Common myeloid progenitor, CD34-positive (primary cell): ENCODE measurements at regions not wholly inside any gene's neighbourhood (a gene's known extent, or its start where the extent isn't known, plus 50 kb on each side); places are given as distances from the start of the nearest gene placed in this dataset.

ENCODE experiments used
- CTCF ChIA-PET: fragments of 350-600 bp; sonication (Branson Sonifier 250); formaldehyde crosslinking; loops from one replicate; lab custom pipeline; 2021; ENCODE audit warnings: antibody characterized with exemption; lab: Charles Lee
- POLR2A ChIA-PET: fragments of 350-600 bp; sonication (Branson Sonifier 250); formaldehyde crosslinking; loops from one replicate; lab custom pipeline; 2021; ENCODE audit warnings: antibody characterized with exemption; lab: Charles Lee
- DNase-seq, 3 donors: peaks; one replicate each; pipeline versions ENCODE4 v3.0.0 to v3.0.0-alpha.2; 2013
- H3K27ac ChIP-seq, 2 experiments: 1 replicate in 1 of 2; 2 replicates in 1 of 2; pipeline ENCODE4 v1.7.0; 2013; ENCODE audit warnings: inconsistent platforms in 2 of 2, low read length in 2 of 2, mild to moderate bottlenecking in 2 of 2, low read depth in 1 of 2, moderate library complexity in 1 of 2; ENCODE audit not compliant: severe bottlenecking in 2 of 2, insufficient read depth in 1 of 2, poor library complexity in 1 of 2
- H3K27me3 ChIP-seq, 5 experiments: replicated peaks in 2 of 5; 1 replicate in 3 of 5; 2 replicates in 2 of 5; pipeline versions ENCODE4 v1.6.1 to v1.7.0; 2013; ENCODE audit warnings: low read length in 4 of 5, mild to moderate bottlenecking in 2 of 5, moderate library complexity in 2 of 5, inconsistent platforms in 1 of 5; ENCODE audit not compliant: insufficient read depth in 5 of 5, control insufficient read depth in 4 of 5
- H3K36me3 ChIP-seq, 4 experiments: 1 replicate in 2 of 4; 2 replicates in 2 of 4; pipeline versions ENCODE4 v1.6.1 to v1.7.0; 2013; ENCODE audit warnings: low read length in 3 of 4, control low read depth in 1 of 4, mild to moderate bottlenecking in 1 of 4; ENCODE audit not compliant: control insufficient read depth in 4 of 4, insufficient read depth in 4 of 4
- H3K4me1 ChIP-seq, 4 experiments: 1 replicate in 3 of 4; 2 replicates in 1 of 4; pipeline versions ENCODE4 v1.6.1 to v1.7.1; 2013; ENCODE audit warnings: low read length in 3 of 4, mild to moderate bottlenecking in 3 of 4, control low read depth in 1 of 4, inconsistent platforms in 1 of 4, moderate library complexity in 1 of 4; ENCODE audit not compliant: control insufficient read depth in 4 of 4, insufficient read depth in 4 of 4; ENCODE audit errors: control extremely low read depth in 1 of 4
- H3K4me3 ChIP-seq, 7 experiments: 1 replicate in 4 of 7; 2 replicates in 3 of 7; pipeline versions ENCODE4 v1.5.1 to v1.7.0; 2013; ENCODE audit warnings: mild to moderate bottlenecking in 7 of 7, low read length in 6 of 7, moderate library complexity in 6 of 7, inconsistent platforms in 2 of 7, low read depth in 2 of 7, control low read depth in 1 of 7; ENCODE audit not compliant: insufficient read depth in 4 of 7, control insufficient read depth in 1 of 7; ENCODE audit errors: extremely low read depth in 1 of 7
- H3K9me3 ChIP-seq, 5 experiments: 1 replicate in 4 of 5; 2 replicates in 1 of 5; pipeline versions ENCODE4 v1.6.1 to v1.7.1; 2013; ENCODE audit warnings: low read length in 4 of 5, mild to moderate bottlenecking in 2 of 5, inconsistent platforms in 1 of 5, low read depth in 1 of 5, moderate library complexity in 1 of 5; ENCODE audit not compliant: control insufficient read depth in 4 of 5, insufficient read depth in 2 of 5; ENCODE audit errors: control extremely low read depth in 1 of 5
- WGBS: methylation state at CpG from one replicate; pipeline ENCODE4 v1.1.5; 2013; ENCODE audit not compliant: insufficient coverage; 5-methylcytosine and 5-hydroxymethylcytosine counted together

DNA sequence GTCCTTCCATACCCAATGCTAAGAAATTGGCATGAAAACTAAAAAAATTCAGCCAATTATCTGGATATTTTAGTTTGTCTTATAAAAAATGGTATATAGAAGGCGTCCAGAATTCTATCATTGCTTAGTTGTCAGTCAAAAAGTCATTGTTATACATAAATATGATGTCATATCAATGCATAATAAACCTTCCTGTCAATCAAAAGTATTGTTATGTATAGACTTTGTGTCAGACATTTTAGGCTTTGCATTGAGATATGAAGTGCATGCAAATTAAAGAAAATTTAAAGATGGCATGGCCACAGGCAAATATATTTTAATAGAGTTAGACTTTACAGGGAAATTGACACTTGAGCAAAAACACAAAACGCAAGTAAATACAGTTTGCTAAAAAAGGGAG lies 173.4 kb upstream of the FANCL start:
- Histone ChIP-seq H3K4me3 (no peak overlapping the region), H3K9me3 (no peaks in the 10 kb centered on the region), H3K4me1 (peaks cover 0 to 3% (median 0%) of the 10 kb centered on the region in 4 experiments), H3K27me3 (no peaks in the 10 kb centered on the region), H3K27ac (no peak overlapping the region), H3K36me3 (no peaks in the 10 kb centered on the region)
- no CpG with 5 or more reads among the region's 2 CpGs for whole genome bisulfite sequencing
- DNase-seq = no peak
- CTCF ChIA-PET = no interaction called here
- POLR2A ChIA-PET = no interaction called here

GRCh38 chr2:58410549-58410948 lies 169.4 kb upstream of the FANCL start:
- WGBS = 100% methylated on average over 2 of the region's 2 CpGs
- ChIA-PET POLR2A (no interaction called here), CTCF (no interaction called here)
- no peak for DNase-seq
- H3K4me1 ChIP-seq = no peaks in the 10 kb centered on the region
- H3K27ac ChIP-seq = no peak overlapping the region
- no peak overlapping the region for H3K4me3 ChIP-seq
- H3K27me3 ChIP-seq = no peaks in the 10 kb centered on the region
- no peaks in the 10 kb centered on the region for H3K36me3 ChIP-seq
- H3K9me3 ChIP-seq = no peaks in the 10 kb centered on the region

DNA sequence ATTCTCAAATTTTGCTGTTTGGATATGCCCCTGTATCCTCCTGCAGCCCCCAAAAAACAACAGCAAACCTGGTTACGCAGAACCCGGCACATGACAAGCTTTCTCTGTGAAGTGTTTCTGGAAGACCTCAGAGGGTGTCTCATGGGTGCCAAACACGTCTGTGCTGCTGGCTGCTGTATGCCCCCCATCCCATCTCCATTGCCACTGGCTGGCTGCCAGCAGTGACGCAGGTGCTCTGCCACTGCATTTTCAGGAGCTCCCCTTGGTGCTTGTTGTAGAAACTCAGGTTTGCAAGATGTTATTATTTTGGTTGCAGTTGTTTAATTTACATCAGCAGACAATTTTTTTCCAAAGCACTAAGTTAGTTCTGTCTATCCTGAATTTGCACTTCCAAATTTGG lies 166.4 kb upstream of the FANCL start:
- H3K4me1 ChIP-seq = no peaks in the 10 kb centered on the region
- ChIA-PET CTCF (no interaction called here), POLR2A (no interaction called here)
- H3K9me3 ChIP-seq = no peaks in the 10 kb centered on the region
- no peaks in the 10 kb centered on the region for H3K27me3 ChIP-seq
- no peak overlapping the region for H3K4me3 ChIP-seq
- no peaks in the 10 kb centered on the region for H3K36me3 ChIP-seq
- no peak overlapping the region for H3K27ac ChIP-seq
- DNase-seq = no peak
- 100% methylated on average over 3 of the region's 4 CpGs for WGBS

GRCh38 chr2:58405341-58405740 lies 164.2 kb upstream of the FANCL start:
- no peak for DNase-seq
- Histone ChIP-seq H3K4me1 (no peaks in the 10 kb centered on the region), H3K36me3 (no peaks in the 10 kb centered on the region), H3K4me3 (no peak overlapping the region), H3K9me3 (no peaks in the 10 kb centered on the region), H3K27ac (no peak overlapping the region), H3K27me3 (no peaks in the 10 kb centered on the region)
- no CpG with 5 or more reads among the region's 1 CpG for WGBS
- POLR2A ChIA-PET = no interaction called here
- CTCF ChIA-PET = no interaction called here

DNA sequence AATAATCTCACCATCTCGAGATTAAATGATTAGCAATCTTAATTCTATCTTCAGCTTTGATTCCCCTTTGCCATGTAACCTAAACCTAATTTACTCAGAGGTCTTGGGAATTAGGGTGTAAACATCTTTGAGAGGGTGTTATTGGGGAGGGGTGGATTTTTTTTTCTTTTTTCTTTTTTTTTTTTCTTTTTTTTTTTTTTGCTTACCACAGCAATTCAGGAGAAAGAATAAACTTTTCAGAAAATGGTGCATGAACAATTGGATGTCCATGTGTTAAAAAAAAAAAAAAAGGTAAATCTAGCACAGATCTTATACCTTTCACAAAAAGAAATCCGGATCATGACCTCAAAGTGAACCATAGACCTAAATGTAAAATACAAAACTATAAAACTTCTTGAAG lies 160.8 kb upstream of the FANCL start:
- POLR2A ChIA-PET = no interaction called here
- H3K4me3 ChIP-seq = no peak overlapping the region
- no peak overlapping the region for H3K27ac ChIP-seq
- CTCF ChIA-PET = no interaction called here
- no peaks in the 10 kb centered on the region for H3K4me1 ChIP-seq
- H3K9me3 ChIP-seq = no peaks in the 10 kb centered on the region
- no peaks in the 10 kb centered on the region for H3K36me3 ChIP-seq
- WGBS = no CpG with 5 or more reads among the region's 2 CpGs
- no peak for DNase-seq
- no peaks in the 10 kb centered on the region for H3K27me3 ChIP-seq

- ChIA-PET POLR2A (no interaction called here), CTCF (no interaction called here)
- no peak for DNase-seq
- Histone ChIP-seq H3K9me3 (peaks cover 0 to 3% (median 0%) of the 10 kb centered on the region in 5 experiments), H3K4me3 (no peak overlapping the region), H3K4me1 (no peaks in the 10 kb centered on the region), H3K36me3 (no peaks in the 10 kb centered on the region), H3K27me3 (no peaks in the 10 kb centered on the region), H3K27ac (no peak overlapping the region)
Measured at GRCh38 chr2:58398406-58398805, 157.3 kb upstream of the FANCL start.

DNA sequence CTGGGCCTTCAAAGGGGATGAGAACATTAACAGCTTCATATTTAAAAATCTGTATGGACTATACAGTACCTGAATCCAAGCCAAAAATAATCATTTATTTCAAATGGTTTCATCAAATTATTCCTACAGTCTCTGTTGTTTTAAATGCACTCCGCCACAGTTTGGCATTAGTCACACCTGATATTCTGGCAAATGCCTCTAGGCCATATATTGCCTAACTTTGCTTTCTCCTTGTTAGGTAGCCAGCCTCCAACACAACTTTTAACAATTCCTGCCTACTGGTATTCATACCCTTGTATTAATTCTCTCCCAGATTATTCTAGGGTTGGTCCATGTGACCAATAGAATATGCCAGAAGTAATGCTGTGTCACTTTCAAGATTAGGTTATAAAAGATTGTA lies 146.6 kb upstream of the FANCL start:
- Histone ChIP-seq H3K27ac (no peak overlapping the region), H3K36me3 (no peaks in the 10 kb centered on the region), H3K9me3 (no peaks in the 10 kb centered on the region), H3K27me3 (no peaks in the 10 kb centered on the region), H3K4me3 (no peak overlapping the region), H3K4me1 (no peaks in the 10 kb centered on the region)
- DNase-seq = no peak
- ChIA-PET CTCF (no interaction called here), POLR2A (no interaction called here)
- WGBS = 100% methylated on average over 1 of the region's 1 CpG
